Loucy (cell line): ENCODE measurements at regions not wholly inside any gene's neighbourhood (a gene's known extent, or its start where the extent isn't known, plus 50 kb on each side); places are given as distances from the start of the nearest gene placed in this dataset.

Experiments used
- CTCF ChIP-seq: fragments of 200-600 bp; sonication (generic); conservative IDR thresholded peaks from 2 replicates; pipeline ENCODE4 v1.5.1; 2014; ENCODE audit warnings: mild to moderate bottlenecking, antibody characterized with exemption, low read length
- EZH2phosphoT487 ChIP-seq: fragments of 200-600 bp; IDR thresholded peaks from 2 replicates; pipeline ENCODE4 v1.6.1; 2018; ENCODE audit warnings: antibody characterized with exemption, mild to moderate bottlenecking, moderate library complexity, borderline replicate concordance

GRCh38 chr9:24828687-24829086 lies 283.0 kb upstream of the IZUMO3 start:
- TF ChIP-seq CTCF: no peak
- no peak for TF ChIP-seq EZH2phosphoT487
